Tibial artery (tissue), 4 donors: ENCODE measurements at regions not wholly inside any gene's neighbourhood (a gene's known extent, or its start where the extent isn't known, plus 50 kb on each side); places are given as distances from the start of the nearest gene placed in this dataset.

ENCODE experiments used
- DNase-seq, 2 donors: peaks; one replicate each; pipeline ENCODE4 v3.0.0-alpha.2; 2019
- H3K27ac ChIP-seq, 2 donors: fragments of 200-600 bp; sonication (generic) in 1 of 2; 1 replicate in 1 of 2; 2 replicates in 1 of 2; pipeline ENCODE4 v1.5.1; 2018 to 2019; ENCODE audit warnings: mild to moderate bottlenecking in 1 of 2
- H3K27me3 ChIP-seq, 2 donors: fragments of 200-600 bp; sonication (generic) in 1 of 2; one replicate each; pipeline versions ENCODE4 v1.5.1 to v1.6.0; 2016 to 2019
- H3K36me3 ChIP-seq, 3 donors: fragments of 200-600 bp; sonication (generic) in 2 of 3; one replicate each; pipeline ENCODE4 v1.5.1; 2016 to 2019; ENCODE audit warnings: mild to moderate bottlenecking in 2 of 3
- H3K4me1 ChIP-seq, 4 donors: fragments of 200-600 bp; sonication (generic) in 2 of 4; 1 replicate in 3 of 4; 2 replicates in 1 of 4; pipeline ENCODE4 v1.5.1; 2016 to 2019
- H3K4me3 ChIP-seq, 2 donors: fragments of 200-600 bp; sonication (generic) in 1 of 2; 1 replicate in 1 of 2; 2 replicates in 1 of 2; pipeline ENCODE4 v1.5.1; 2018 to 2019; ENCODE audit warnings: mild to moderate bottlenecking in 2 of 2
- H3K9me3 ChIP-seq, 3 donors: fragments of 200-600 bp; sonication (generic) in 1 of 3; one replicate each; pipeline ENCODE4 v1.5.1; 2016 to 2019
- CTCF ChIP-seq, 2 experiments: fragments of 200-600 bp in 1 of 2; fragments of 450-650 bp in 1 of 2; IDR thresholded peaks; one replicate each; pipeline ENCODE4 v1.5.1; 2017 to 2019; ENCODE audit warnings: antibody characterized with exemption in 2 of 2, mild to moderate bottlenecking in 1 of 2, moderate library complexity in 1 of 2
- intact Hi-C: fragments of 100-400 bp; cut with DNase I; formaldehyde crosslinking; loops from one replicate; pipeline ENCODE4 v1.15.0; 2023; ENCODE audit warnings: low total_unique reads

- no peak for DNase-seq
- H3K4me1 ChIP-seq: peaks cover 0 to 16% (median 0%) of the 10 kb centered on the region in 4 donors
- no peaks in the 10 kb centered on the region for H3K9me3 ChIP-seq
- no peaks in the 10 kb centered on the region for H3K27me3 ChIP-seq
- no peak for TF ChIP-seq CTCF (IDR thresholded peaks at IDR 0.05)
- intact Hi-C loops: no loop called here
- no peaks in the 10 kb centered on the region for H3K36me3 ChIP-seq
- H3K27ac ChIP-seq: no peak overlapping the region
- no peak overlapping the region for H3K4me3 ChIP-seq
Measured at GRCh38 chr4:174422893-174423256, 99.4 kb downstream of the HPGD start.

GRCh38 chr4:174420316-174420715, 102.0 kb downstream of the HPGD start:
- H3K27me3 ChIP-seq: no peaks in the 10 kb centered on the region
- H3K4me1 ChIP-seq: peaks cover 0 to 16% (median 0%) of the 10 kb centered on the region in 4 donors
- no peaks in the 10 kb centered on the region for H3K9me3 ChIP-seq
- H3K36me3 ChIP-seq: no peaks in the 10 kb centered on the region
- intact Hi-C loops: no loop called here
- no peak for DNase-seq
- H3K27ac ChIP-seq: no peak overlapping the region
- TF ChIP-seq CTCF (IDR thresholded peaks at IDR 0.05): no peak
- no peak overlapping the region for H3K4me3 ChIP-seq

GRCh38 chr4:174418640-174419212, 103.6 kb downstream of the HPGD start:
- H3K27me3 ChIP-seq: no peaks in the 10 kb centered on the region
- intact Hi-C loops: no loop called here
- TF ChIP-seq CTCF (IDR thresholded peaks at IDR 0.05): no peak

GRCh38 chr4:174408841-174409552, 113.3 kb downstream of the HPGD start:
- Histone ChIP-seq H3K9me3 (no peaks in the 10 kb centered on the region), H3K27ac (no peak overlapping the region), H3K36me3 (no peaks in the 10 kb centered on the region), H3K27me3 (no peaks in the 10 kb centered on the region), H3K4me1 (no peaks in the 10 kb centered on the region), H3K4me3 (no peak overlapping the region)
- intact Hi-C loops: no loop called here
- TF ChIP-seq CTCF (IDR thresholded peaks at IDR 0.05): no peak
- DNase-seq: no peak

More at GRCh38 chr4:174418640-174419212, 103.6 kb downstream of the HPGD start:
- Histone ChIP-seq H3K4me3 (no peak overlapping the region), H3K4me1 (peaks cover 0 to 10% (median 0%) of the 10 kb centered on the region in 4 donors), H3K27ac (no peak overlapping the region), H3K9me3 (no peaks in the 10 kb centered on the region), H3K36me3 (no peaks in the 10 kb centered on the region)
- DNase-seq: no peak

- intact Hi-C loops: no loop called here
Measured at GRCh38 chr4:174406383-174406782, 115.9 kb downstream of the HPGD start.

More at GRCh38 chr4:174406383-174406782, 115.9 kb downstream of the HPGD start:
- no peak for DNase-seq
- no peaks in the 10 kb centered on the region for H3K27me3 ChIP-seq
- no peak overlapping the region for H3K27ac ChIP-seq
- H3K4me3 ChIP-seq: no peak overlapping the region
- no peaks in the 10 kb centered on the region for H3K9me3 ChIP-seq
- TF ChIP-seq CTCF (IDR thresholded peaks at IDR 0.05): no peak
- H3K36me3 ChIP-seq: no peaks in the 10 kb centered on the region
- no peaks in the 10 kb centered on the region for H3K4me1 ChIP-seq
